ENCODE measurements at regions not wholly inside any gene's neighbourhood (a gene's known extent, or its start where the extent isn't known, plus 50 kb on each side); places are given as distances from the start of the nearest gene placed in this dataset.
"Not testable (repeated sequence)": the region's sequence is repeated elsewhere in the genome, so short reads cannot be mapped to it uniquely, and the experiment has no call there.

DNA sequence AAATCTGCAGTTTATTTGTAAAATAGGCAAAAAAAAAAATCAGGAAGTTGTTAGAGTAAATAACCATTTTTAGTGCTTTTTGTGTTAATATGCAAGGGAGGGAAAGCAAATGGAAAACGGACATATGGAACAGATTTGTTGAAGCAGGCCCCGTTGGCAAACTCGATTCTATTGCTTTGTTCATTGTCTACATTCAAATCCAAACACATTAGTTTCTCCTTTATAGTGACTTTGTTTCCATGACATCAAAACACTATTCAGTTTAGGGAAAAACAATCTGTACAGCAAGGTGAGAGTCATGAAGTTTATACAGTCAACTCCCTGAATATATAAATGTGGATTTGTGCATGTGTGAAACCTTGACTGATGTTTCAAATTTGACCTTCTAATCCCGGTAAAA lies 142.2 kb downstream of the FAM47A start:
- DNase-seq (ENCODE audit: low spot score) (no peak), ATAC-seq (ENCODE audit: low FRiP score) (no peak)
- TF ChIP-seq CTCF (IDR thresholded peaks at IDR 0.05) = no peak

- DNase-seq (ENCODE audit: low spot score) (no peak), ATAC-seq (ENCODE audit: low FRiP score) (no peak)
- no peak for TF ChIP-seq CTCF (IDR thresholded peaks at IDR 0.05)
Measured at GRCh38 chrX:33987458-33987857, 144.7 kb downstream of the FAM47A start.

DNA sequence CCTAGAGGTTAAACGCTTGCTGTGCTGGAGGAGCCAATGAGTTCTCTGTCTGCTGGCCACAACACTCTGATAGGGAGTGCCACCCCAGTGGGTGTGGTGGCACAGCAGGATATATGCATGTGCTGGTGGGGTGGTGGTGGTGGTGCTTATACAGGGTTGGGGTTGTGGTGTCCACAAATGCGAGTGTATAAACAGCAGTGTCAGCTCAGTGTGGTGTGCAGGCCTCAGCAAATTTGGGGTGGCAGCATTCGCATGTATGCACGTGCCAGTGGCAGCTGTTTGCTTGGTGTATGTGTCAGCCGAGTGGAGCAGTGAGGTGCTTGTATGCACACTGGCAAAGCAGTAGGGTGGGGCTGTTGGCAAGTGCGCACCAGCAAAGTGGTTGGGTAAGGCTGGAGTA lies 157.4 kb downstream of the FAM47A start:
- ATAC-seq (ENCODE audit: low FRiP score) = no peak
- no peak for TF ChIP-seq CTCF (IDR thresholded peaks at IDR 0.05)
- DNase-seq (ENCODE audit: low spot score) = no peak

DNA sequence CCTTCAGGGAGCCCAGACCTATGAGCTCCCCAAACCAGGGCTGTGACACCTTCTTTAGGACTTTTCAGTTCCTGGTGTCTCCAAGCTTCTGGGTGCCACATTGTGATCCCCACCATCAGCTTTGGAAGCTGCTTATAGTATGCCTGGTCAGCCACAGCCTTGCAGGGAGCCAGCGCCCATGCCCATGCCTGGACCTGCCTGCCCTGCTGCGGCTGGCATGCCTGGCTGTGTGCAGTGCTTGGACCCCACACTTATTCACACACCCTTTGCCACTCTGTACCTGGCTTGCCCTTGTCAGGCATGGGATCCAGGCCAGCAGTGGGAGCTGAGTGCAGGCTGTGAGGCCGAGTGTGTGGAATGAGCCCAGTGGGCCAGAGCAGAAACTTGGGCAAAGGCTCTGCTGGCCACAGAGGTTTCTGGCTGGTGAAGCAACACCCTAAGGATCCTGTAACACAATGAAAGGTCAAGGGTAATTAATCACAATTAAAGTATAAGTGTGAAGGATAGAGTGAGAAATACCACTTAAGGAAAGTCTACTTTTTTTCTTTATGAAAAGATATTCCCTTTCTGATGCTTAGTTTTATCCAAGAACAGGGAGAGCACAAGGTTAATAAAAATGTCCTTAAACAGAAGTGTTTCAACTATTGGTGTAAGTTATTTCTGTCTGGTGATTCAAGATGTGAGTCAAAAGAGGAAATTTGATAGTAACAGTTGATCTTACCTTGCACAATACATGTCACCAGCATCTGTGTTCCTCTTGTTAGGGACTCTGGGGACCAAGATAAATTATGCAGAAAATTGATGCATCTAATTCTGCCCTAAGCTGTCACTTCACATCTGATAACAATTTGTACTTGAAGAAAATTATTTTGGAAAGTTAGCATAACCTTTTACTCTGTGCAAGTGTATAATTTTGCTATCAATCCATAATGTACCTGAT lies 161.8 kb downstream of the FAM47A start:
- DNase-seq (ENCODE audit: low spot score) (no peak), ATAC-seq (ENCODE audit: low FRiP score) (no peak)
- TF ChIP-seq CTCF (IDR thresholded peaks at IDR 0.05) = no peak

- ATAC-seq (ENCODE audit: low FRiP score) (no peak), DNase-seq (ENCODE audit: low spot score) (no peak)
- no peak for TF ChIP-seq CTCF (IDR thresholded peaks at IDR 0.05)
Measured at GRCh38 chrX:33969105-33969504, 163.0 kb downstream of the FAM47A start.

GRCh38 chrX:33968611-33969010 lies 163.5 kb downstream of the FAM47A start:
- DNase-seq (ENCODE audit: low spot score) = no peak
- no peak for TF ChIP-seq CTCF (IDR thresholded peaks at IDR 0.05)
- ATAC-seq (ENCODE audit: low FRiP score) = no peak

GRCh38 chrX:33949300-33949699 lies 182.8 kb downstream of the FAM47A start:
- ATAC-seq (ENCODE audit: low FRiP score) (no peak), DNase-seq (ENCODE audit: low spot score) (no peak)
- TF ChIP-seq CTCF (IDR thresholded peaks at IDR 0.05) = no peak

DNA sequence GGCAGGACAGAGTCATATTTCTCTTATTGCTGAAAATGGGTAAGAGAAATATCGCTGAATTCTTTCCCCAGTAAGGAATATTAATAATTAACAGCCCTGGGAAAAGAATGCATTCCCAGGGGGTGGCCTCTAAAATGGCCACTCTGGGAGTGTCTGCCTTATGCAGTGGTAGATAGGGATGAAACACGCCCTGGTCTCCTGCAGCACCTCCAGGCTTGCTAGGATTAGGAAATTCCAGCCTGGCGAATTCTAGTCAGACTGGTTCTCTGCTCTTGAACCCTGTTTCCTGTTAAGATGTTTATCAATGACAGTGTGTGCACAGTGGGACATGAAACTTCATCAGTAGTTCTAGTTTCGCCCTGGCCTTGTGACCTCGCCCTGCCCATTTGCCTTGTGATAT lies 205.9 kb downstream of the FAM47A start:
- not testable (repeated sequence) for ATAC-seq (ENCODE audit: low FRiP score); DNase-seq (ENCODE audit: low spot score)

All from omental fat pad (tissue), 3 donors.